ENCODE measurements at regions not wholly inside any gene's neighbourhood (a gene's known extent, or its start where the extent isn't known, plus 50 kb on each side); places are given as distances from the start of the nearest gene placed in this dataset.

DNA sequence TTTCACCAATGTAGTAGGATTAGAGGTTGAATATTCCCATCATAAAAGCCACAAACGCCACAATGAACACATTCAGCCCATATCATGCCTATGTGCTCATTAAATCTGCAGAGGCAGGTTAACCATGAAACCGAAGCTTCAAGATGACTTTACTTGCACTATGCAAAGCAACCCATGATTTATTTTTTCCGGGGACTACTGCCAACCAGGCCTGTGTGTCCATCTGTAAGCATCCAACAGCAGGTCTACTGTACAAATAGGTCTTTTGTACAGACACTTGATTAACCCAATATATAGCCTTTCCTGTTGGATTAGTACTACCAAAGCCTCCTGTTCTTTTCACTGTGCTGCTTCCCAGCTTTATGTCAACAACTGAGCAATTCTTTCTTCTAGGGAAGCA, 104.9 kb upstream of the CDH10 start:
- TF ChIP-seq, protein P1, sequence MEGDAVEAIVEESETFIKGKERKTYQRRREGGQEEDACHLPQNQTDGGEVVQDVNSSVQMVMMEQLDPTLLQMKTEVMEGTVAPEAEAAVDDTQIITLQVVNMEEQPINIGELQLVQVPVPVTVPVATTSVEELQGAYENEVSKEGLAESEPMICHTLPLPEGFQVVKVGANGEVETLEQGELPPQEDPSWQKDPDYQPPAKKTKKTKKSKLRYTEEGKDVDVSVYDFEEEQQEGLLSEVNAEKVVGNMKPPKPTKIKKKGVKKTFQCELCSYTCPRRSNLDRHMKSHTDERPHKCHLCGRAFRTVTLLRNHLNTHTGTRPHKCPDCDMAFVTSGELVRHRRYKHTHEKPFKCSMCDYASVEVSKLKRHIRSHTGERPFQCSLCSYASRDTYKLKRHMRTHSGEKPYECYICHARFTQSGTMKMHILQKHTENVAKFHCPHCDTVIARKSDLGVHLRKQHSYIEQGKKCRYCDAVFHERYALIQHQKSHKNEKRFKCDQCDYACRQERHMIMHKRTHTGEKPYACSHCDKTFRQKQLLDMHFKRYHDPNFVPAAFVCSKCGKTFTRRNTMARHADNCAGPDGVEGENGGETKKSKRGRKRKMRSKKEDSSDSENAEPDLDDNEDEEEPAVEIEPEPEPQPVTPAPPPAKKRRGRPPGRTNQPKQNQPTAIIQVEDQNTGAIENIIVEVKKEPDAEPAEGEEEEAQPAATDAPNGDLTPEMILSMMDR (IDR thresholded peaks at IDR 0.05; ENCODE audit: insufficient read depth, low read length, poor library complexity, severe bottlenecking), result no peak
- TF ChIP-seq EZH2phosphoT487 (conservative IDR thresholded peaks at IDR 0.05; ENCODE audit: low read length), result no peak
- Histone ChIP-seq H2AFZ (ENCODE audit: low read depth, low read length, severe bottlenecking) (no peak overlapping the region), H4K20me1 (ENCODE audit: low read depth, low read length) (no peaks in the 10 kb centered on the region), H3K79me2 (ENCODE audit: insufficient read depth, low read length) (no peaks in the 10 kb centered on the region), H3K27ac (ENCODE audit: low read depth, low read length) (no peak overlapping the region), H3K36me3 (ENCODE audit: low read length) (no peaks in the 10 kb centered on the region; the same call in 1 of the 2 replicates), H3K4me2 (ENCODE audit: low read depth, low read length, poor library complexity, severe bottlenecking) (no peak overlapping the region), H3F3A (ENCODE audit: insufficient read depth) (no peaks in the 10 kb centered on the region), H3K9me3 (ENCODE audit: insufficient read depth, low read length) (no peaks in the 10 kb centered on the region), H3K27me3 (ENCODE audit: low read length) (no peaks in the 10 kb centered on the region), H3K4me3 (ENCODE audit: insufficient read depth, low read length, poor library complexity, severe bottlenecking) (no peak overlapping the region), H3K9ac (ENCODE audit: low read length) (no peak overlapping the region), H3K9me2 (replicated peaks; ENCODE audit: insufficient read depth, low read length) (no peaks in the 10 kb centered on the region)

GRCh38 chr5:24747327-24747726, 102.5 kb upstream of the CDH10 start:
- TF ChIP-seq, protein P1 (IDR thresholded peaks at IDR 0.05; ENCODE audit: insufficient read depth, low read length, poor library complexity, severe bottlenecking), result no peak
- no peak for TF ChIP-seq EZH2phosphoT487 (conservative IDR thresholded peaks at IDR 0.05; ENCODE audit: low read length)
- Histone ChIP-seq H3K9me3 (ENCODE audit: insufficient read depth, low read length) (no peaks in the 10 kb centered on the region), H3K36me3 (ENCODE audit: low read length) (no peaks in the 10 kb centered on the region; the same call in 1 of the 2 replicates), H3K27me3 (ENCODE audit: low read length) (no peaks in the 10 kb centered on the region), H3K9ac (ENCODE audit: low read length) (no peak overlapping the region), H3K4me3 (ENCODE audit: insufficient read depth, low read length, poor library complexity, severe bottlenecking) (no peak overlapping the region), H4K20me1 (ENCODE audit: low read depth, low read length) (no peaks in the 10 kb centered on the region), H3K4me2 (ENCODE audit: low read depth, low read length, poor library complexity, severe bottlenecking) (no peak overlapping the region), H3F3A (ENCODE audit: insufficient read depth) (no peaks in the 10 kb centered on the region), H2AFZ (ENCODE audit: low read depth, low read length, severe bottlenecking) (peak overlapping the region; percentile 16), H3K9me2 (replicated peaks; ENCODE audit: insufficient read depth, low read length) (no peaks in the 10 kb centered on the region), H3K27ac (ENCODE audit: low read depth, low read length) (no peak overlapping the region), H3K79me2 (ENCODE audit: insufficient read depth, low read length) (no peaks in the 10 kb centered on the region)

DNA sequence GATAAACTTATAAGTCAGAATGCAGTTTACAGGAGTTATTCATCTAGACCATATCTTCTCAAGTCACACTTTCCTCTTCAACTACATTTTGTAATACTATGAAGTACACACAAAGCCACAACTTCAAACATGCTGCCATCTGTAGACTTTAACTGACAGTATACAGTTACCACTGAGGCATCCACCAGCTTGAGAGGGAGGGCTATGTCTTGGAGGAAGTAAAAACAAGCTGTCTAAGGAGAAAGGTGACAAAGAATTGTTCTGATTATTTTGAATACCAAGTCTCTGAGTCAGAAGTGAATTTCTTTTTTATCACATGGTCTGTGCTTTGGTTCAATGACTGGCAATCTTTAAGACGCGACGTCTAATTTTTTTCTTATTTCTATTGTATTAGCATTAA, 97.6 kb upstream of the CDH10 start:
- Histone ChIP-seq H3K9ac (ENCODE audit: low read length) (no peak overlapping the region), H3K9me3 (ENCODE audit: insufficient read depth, low read length) (no peaks in the 10 kb centered on the region), H3K4me2 (ENCODE audit: low read depth, low read length, poor library complexity, severe bottlenecking) (no peak overlapping the region), H3K9me2 (replicated peaks; ENCODE audit: insufficient read depth, low read length) (no peaks in the 10 kb centered on the region), H3F3A (ENCODE audit: insufficient read depth) (no peaks in the 10 kb centered on the region), H3K27me3 (ENCODE audit: low read length) (no peaks in the 10 kb centered on the region), H3K79me2 (ENCODE audit: insufficient read depth, low read length) (no peaks in the 10 kb centered on the region), H2AFZ (ENCODE audit: low read depth, low read length, severe bottlenecking) (no peak overlapping the region), H3K36me3 (ENCODE audit: low read length) (no peaks in the 10 kb centered on the region; the same call in 1 of the 2 replicates), H3K27ac (ENCODE audit: low read depth, low read length) (no peak overlapping the region), H4K20me1 (ENCODE audit: low read depth, low read length) (no peaks in the 10 kb centered on the region), H3K4me3 (ENCODE audit: insufficient read depth, low read length, poor library complexity, severe bottlenecking) (no peak overlapping the region)
- no peak for TF ChIP-seq EZH2phosphoT487 (conservative IDR thresholded peaks at IDR 0.05; ENCODE audit: low read length)
- TF ChIP-seq, protein P1 (IDR thresholded peaks at IDR 0.05; ENCODE audit: insufficient read depth, low read length, poor library complexity, severe bottlenecking), result no peak

All from SU-DHL-6 (cell line).